ENCODE measurements at regions not wholly inside any gene's neighbourhood (a gene's known extent, or its start where the extent isn't known, plus 50 kb on each side); places are given as distances from the start of the nearest gene placed in this dataset.
"Not testable (repeated sequence)": the region's sequence is repeated elsewhere in the genome, so short reads cannot be mapped to it uniquely, and the experiment has no call there.

DNA sequence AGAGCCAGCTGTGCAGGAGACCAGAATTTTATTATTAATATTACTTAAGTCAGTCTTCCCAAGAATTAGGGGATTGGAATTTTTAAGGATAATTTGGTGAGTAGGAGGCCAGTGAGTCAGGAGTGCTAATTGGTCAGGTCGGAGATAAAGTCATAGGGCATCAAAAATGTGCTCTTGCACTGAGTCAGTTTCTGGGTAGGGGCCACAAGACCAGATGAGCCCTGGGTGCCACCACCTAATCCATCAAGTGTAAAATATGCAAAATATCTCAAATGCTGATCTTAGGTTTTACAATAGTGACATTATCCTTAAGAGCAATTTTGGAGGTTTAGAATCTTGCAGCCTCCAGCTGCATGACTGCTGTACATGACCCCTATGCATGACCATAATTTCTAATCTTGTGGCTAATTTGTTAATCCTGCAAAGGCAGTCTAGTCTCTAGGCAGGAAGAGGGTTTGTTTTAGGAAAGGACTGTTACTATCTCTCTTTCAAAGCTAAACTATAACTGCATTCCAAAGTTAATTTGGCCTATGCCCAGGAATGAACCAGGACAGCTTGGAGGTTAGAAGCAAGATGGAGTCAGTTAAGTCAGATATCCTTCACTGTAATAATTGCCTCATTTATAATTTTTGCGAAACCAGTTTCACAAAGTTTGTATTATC is 215.9 kb downstream of the RNF152 start:
- no peak for DNase-seq (ENCODE audit: low spot score)

DNA sequence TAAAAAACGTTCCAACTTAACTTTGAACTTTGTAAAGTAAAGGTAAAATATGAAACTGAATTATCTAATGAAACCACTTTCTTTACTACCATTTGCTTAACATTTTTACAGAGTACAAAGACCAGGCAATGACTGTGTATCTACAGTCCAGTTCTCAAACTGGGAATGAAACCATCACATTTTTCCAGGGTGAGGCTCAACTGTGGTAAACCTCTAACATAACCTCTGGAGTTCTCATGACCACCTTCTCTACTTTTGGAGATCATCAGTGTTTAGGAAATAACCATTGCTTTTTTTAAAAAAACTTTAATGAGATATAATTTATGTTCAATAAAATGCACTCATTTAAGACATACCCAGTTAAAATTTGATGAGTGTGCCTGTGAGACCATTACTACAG is 223.5 kb downstream of the RNF152 start:
- no peak for DNase-seq (ENCODE audit: low spot score)

DNA sequence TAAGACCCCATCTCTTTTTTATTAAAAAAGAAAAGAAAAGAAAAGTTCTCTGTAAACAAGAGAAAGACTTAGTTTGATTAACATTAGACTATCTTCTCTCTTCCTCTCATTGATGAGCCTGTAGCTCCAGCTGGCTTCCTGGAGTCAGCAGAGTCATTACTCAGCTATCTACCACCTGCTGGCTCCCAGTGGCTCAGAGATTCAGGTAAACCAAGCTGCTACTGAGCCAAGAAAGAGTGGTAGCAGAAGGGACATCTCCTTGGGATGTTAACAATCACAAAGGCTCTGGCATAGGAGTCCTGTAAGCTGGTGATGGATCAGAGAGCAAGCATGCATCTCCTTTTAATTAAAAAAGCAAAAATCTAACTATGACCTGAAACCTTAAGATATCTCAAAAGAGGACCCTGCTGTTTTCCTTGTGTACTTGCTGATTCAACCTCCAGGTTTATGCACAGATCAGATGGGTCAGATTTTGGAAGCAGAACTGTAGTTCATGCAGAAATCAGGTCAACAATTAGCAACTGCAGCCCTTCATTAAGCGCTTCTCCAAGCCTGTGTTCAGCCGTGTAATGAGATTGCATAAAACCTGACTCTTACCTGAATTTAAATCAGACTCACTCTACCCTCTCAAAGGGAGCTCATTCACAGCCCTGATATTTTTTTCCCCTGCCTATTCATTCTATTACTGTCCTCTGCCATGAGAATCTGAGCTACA is 225.8 kb downstream of the RNF152 start:
- DNase-seq (ENCODE audit: low spot score), result no peak

DNA sequence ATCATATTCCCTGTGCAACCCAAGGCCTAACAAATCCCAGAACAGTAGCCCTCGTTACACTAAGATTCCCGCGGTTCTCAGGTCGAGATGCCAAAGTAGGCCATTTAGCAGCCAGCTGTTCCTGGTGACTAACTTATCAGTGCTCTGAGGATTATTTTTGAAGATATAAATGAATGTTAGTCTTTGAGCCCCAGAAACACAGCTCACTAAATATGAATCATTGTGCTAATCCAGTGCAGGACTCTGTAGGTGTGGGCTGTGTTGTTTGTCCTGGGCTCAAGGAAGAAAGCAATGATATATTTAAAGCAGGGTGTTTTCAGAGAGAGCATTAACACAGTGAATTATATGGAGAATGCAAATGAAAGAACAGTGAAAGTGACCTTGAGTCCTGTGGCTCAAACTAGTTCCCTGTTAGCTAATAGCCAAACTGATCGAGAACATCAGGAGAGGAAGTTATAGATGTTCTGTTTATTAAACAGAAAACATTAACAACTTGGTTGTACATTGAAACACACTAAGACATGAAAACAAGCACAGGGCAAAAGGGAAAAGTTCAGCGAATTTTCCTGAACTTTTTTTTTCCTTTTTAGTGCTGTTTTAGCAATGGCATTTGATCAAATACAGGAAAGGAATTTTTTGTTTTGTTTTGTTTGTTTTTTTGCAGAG is 228.3 kb downstream of the RNF152 start:
- DNase-seq (ENCODE audit: low spot score), result no peak

DNA sequence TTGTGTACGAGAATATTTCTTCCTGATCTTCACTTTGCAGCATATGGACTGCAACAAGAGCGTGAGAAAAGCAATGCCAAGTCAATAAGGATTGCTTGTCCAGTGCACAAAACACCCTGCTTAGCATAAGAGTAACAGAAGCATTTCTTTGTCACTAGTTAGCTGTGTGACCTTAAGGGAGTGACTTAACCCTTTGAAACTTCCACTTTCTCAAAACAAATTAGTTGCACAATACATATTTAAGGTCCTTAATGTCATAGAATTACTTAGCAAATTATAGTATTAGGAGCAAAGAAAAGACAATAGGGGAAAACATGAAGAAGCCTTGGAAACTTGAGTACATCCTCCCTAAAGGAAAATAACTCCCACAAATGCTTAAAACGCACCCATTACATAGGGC is 230.1 kb downstream of the RNF152 start:
- no peak for DNase-seq (ENCODE audit: low spot score)

DNA sequence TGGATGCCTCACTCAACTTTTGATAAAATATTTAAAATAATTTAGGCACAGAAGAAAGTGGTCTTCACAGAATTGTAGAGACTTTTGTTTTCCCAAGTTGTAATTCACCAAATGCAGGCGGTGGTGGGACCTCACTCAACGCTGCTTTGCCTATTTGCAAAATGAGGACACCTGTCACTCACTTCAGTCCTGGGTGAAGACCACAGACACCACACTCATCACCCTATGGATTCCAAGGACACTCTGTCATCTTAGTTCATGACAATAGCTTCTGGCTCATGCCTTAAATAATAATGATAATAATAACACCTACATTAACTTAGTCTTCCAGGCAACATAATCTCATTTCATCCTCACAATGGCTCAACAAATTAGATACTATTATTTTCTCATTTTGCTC is 234.4 kb downstream of the RNF152 start:
- DNase-seq (ENCODE audit: low spot score), result no peak

DNA sequence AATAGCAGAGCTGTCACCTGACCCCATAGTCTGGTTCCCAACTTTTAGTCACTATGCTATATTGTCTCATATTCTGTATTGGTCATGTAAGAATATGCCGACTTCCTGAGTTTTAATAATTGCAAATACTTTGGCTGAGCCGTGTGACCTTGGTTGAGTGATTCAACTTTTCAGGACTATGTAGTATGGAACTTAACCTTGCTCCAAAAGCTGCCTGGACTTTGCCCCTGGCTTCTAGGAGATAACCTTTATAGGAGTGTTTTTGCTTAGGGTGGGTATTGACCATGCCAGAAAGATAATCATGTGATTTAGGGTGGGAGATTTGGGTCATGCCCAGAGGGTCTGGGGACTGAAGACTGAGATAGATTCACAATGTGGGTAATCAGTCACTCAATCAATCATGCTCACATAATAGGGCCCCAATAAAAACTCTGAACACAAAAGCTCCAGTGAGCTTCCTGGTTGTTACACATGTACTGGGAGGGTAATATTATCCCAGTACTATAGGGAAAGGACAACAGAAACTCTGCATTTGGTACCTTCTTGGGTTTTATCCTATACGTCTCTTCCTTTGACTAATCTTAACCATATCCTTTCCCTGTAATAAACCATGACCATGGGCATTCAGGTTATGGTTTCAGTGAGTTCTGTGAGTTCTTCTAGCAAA is 235.6 kb downstream of the RNF152 start:
- DNase-seq (ENCODE audit: low spot score), result no peak

DNA sequence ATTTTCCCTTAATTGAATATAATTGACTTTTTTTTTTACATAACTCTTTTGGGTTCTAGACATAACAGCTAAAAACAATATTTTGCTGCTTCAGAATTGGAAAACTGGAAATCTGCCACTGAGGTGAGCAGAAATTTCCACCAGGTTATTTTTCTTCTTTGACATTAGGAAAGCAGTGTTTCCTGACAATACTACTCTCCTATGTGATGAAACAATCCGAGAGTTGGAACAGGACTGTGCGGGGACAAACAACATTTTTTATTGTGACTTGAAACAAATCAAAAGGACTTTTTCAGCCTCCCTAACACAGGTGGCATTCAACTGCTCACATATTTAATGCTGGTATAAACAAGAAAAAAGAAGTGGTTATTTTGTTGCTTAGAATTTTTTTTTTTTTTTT is 237.2 kb downstream of the RNF152 start:
- DNase-seq (ENCODE audit: low spot score), result no peak

DNA sequence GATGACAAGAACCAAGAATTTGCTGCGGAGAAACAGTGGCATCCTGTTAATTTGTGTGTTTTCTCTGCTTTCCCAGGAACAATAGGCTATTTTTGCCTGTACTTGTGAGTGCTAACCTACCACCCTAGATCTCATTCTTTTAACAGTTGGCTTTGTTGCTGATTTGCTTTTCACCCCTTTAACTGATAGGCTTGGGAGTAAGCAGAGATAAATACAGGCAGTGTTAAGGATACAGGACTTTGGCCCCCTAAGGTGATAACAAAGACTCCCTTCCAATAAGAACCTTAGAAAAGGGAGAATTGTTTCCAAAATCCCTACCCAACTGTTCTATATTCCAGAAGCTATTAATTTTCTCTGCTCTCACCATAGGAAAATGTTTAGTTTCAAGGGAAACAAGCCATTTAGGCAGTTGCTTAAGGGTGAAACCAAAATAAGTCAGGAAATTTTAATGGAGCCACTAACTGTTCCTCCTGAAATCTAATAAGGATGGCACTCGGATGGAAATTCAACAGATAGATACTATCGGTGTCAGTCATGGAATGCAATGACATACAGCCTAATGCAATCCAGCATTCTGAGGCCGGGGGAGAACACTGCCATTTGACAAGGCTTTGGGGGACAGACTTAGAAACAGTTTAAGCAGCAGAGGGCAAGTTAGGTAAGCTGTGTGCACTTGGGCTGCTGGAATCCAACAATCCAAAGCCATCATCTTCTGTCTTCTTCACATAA is 238.8 kb downstream of the RNF152 start:
- DNase-seq (ENCODE audit: low spot score), result no peak

DNA sequence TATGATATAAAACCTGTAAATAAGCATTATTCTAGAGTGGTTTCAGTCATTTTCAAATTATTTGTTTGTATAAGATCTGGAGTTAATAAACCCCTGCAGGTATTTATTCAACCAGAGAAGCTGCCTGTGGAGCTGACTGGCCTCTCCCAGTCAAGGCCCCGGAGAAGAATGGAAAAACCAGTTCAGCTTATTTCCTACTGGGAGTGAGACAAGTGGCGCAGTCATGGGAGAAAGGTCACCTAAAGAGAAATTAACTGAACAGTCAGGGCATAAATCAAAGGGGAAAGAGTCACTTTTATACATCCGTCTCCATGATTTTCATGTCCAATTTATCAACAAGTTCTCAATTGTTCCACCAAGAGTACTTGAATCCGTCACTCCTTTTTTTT is 240.9 kb downstream of the RNF152 start:
- no peak for DNase-seq (ENCODE audit: low spot score)

DNA sequence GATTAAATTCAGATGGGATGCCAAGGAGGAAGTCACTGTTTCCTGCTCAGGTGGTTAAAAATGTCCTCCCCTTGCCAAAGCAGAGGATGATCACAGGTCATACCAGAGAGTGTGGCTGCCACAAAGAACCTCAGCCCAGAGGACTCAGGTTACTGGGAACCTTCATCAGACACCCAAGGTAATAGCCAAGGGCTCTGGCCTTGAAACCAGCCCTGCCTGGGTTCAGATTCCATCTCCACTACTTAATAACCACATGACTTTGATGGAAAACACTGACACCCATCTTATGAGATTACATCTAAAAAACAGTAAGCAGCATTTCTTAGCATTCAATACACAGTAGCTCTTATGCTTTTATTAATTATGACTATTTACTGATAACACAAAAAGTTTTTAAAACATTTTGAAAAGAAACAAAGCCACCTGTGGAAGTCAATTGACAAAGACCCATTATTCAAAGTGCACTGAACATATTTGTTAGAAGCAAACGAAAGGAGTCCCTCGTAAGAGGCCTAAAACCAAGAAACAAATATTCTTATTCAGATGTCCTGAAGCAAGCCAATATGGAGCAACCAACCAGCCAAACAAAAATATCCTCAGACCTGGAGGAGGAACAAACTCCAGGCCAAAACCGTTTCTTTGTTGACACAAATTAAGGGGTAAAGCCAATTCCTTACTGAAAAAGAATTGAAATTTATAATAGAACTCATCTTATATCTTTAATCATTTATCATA is 241.5 kb downstream of the RNF152 start:
- no peak for DNase-seq (ENCODE audit: low spot score)

DNA sequence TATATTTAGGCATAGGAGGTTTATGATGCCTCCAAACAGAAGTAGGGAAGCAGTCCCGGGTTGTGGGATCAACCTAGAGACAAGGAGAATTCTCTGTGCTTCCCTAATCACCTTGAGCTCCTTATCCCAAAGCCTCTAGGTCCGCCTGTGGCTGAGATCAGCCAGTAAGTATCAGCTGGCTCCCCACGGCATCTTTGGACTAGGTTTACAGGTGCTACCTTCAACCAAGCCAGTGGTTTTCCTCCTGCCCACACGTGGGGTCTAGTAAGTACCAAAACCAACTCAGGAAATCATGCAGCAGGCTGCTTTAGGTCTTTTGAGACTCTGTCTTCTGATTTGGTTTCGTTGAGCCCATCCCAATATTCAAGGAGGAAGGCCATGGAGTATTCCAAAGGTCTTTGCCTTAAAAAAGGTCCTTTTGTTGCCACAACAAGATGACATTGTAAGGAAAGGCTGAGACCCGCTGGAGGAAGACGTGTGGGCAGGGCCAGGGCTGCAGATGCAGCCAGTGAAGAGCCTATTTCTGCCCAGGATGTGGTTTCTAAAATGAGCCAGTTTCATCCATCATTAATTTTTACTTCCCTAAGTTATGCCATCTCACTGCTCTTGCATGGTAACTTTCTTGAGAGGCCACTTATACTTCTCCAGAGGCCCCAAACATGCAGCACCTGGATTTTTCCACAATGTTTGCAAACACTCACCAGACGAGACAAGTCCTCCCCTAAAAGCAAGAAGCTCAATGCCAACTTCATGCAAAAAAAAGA is 248.7 kb downstream of the RNF152 start:
- no peak for DNase-seq (ENCODE audit: low spot score)

DNA sequence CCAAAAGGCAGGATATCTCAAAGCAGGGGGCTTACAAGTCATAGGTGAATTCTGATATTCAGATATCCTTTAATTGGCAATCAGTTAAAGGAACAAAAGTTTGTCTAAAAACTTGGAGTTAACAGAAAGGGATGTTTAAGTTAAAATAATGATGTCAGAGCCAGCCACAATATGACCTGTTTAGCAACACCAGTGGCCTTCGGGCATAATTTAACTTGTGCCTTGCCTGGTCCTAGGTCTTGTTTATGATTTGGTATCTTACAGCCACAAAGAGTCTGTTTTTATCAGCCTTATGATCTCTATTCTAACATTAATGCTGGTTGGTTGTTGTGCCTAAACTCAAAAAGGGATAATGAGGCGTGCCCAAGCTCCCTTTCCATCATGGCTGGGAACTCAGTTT is 252.9 kb downstream of the RNF152 start:
- no peak for DNase-seq (ENCODE audit: low spot score)

DNA sequence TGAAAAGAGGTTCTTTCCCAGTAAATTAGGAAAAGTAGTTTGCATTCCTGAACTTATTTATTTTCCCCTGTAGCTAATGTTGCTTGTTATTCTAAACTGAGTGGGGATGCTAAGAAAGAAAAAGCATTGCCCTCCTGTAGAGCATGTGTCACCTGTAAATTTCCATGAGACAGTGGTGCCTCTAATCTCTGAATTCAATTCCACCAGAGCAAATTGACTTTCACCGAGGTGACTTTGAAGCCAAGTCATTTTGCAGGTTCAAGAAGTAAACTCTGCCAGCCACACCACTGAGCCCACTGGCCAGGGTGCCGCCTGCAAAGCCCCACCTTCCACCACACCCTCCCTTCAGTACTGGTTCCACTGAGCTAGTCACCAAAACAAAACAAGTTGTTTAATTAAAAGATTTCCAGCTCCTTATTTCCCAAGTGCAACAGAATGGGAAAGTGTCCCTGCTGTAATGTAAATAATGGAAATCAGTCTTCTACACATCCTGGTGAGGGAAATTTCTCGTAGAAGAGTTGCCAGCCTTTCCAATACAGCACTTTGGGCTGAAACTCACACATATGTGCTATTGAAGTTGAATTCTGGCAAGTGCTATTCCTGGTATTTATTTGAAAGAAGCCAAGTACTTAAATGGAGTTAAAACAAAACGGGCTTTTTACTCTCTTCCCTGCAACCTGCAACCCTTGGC is 254.8 kb downstream of the RNF152 start:
- no peak for DNase-seq (ENCODE audit: low spot score)

DNA sequence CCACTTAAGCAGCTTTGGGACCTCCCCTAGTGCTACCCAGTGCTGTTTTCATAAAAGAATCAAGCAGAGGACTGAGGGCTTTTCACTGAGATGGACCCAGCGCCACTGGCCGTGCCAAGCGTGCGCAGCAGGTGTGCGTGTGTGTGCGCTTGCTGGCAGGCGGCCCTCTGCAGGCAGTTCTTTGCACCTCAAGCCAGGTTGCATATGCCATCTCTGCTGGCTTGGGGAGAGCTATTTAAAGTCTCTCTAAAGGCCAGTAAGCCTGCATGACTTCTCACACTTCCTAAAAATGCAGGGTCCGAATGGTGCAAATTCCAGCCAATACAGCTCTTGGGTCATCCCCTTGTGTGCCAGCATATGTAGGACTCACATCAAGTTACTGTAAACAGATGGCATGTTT is 255.5 kb downstream of the RNF152 start:
- DNase-seq (ENCODE audit: low spot score), result no peak

DNA sequence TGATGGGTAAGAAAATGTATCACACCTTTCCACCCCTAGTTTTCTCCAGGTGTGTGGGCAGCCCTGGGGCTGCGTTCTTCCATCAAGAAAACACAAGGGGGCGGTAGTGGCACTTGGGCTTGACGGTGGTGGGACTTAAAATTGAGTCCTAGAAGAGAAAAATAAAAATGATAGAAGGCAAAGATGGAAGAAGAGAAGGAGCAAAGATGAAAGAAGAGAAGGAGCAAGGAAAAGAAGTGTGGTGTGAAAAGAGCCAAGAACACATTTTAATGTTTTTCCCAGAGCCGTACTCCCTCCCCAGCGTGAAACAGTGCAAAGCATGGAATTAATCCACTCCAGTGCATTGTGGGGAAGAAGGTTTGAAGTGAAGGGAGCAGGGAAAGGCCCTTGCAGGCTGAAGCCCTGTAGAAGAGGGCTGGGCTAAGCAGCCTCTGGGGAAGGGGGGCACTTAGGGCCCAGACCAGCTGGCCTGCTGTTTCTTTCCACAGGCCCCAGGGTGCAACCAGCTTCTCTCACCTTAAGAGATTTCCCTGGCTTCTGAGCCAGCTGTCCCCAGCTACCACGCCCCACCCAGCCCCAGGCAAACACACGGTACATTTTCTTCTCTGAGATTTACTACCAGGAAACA is 256.8 kb downstream of the RNF152 start:
- DNase-seq (ENCODE audit: low spot score), result peak; percentile 3

DNA sequence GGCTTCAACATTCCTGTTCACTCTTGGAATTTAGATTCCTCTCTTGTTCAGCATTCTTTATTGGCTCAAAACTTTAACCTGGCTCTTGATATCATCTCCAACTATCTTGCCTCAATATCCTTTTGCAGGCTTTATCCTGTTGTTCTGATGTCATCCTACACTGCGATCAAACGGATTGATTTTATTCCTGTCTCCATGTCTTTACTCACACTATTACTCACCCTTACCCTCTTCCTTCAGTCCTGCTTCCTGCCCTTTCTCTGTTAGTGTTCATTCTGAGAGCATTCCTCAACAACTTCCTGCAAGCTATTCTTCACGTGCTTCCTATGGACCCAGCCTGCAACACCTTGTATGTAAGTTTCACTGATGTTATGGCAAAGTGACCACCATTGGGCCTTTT is 264.7 kb downstream of the RNF152 start:
- no peak for DNase-seq (ENCODE audit: low spot score)

DNA sequence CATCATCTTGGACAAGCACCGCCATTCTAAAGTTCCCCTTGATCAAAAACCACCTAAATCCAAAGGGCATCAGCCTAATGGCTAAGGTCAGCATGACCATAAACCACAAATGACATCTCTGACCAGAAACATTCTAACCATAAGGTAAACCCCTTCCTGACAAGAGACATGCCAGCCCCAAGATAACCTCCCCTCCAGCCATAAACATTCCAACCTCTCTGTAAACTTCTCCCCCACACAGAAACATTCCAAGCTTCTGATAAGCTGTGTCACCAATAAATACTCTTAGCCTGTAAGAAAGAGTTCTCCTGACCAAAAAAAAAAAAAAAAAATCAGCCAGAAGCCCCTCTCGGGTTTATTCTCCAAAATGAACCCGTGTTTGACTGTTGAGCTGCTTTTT is 268.2 kb downstream of the RNF152 start:
- DNase-seq (ENCODE audit: low spot score), result not testable (repeated sequence)

DNA sequence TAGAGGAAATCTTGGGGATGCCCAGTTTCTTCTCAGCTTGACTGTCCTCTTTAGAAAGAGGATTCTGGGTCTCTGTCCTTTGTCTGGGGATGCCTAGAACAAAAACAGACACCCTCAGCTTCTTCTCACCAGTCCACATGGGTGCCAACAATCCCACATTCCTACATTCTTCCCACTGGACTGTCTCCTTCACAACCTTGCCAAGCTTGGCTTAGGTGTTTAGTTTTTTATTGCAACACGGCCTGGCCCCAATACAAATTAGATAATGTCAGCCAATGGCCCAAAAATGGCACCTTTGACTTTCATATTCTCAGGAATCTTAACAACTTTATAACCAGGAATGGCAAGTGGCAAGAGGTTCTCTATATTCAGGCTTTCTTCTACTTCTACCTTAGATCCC is 273.0 kb downstream of the RNF152 start:
- DNase-seq (ENCODE audit: low spot score), result no peak

DNA sequence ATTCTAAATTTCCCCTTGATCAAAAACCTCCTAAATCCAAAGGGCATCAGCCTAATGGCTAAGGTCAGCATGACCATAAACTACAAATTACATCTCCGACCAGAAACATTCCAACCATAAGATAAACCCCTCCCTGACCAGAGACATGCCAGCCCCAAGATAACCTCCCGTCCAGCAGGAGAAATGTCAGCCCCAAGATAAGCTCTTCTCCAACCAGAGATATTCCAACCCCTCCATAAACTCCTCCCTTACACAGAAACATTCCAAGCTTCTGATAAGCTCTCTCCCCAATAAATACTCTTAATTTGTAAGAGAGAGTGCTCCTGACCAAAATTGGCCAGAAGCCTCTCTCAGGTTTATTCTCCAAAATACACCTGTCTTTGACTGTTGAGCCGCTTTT is 274.0 kb downstream of the RNF152 start:
- DNase-seq (ENCODE audit: low spot score), result no peak

Measured in putamen (tissue), 1 donor.